Inflammatory macrophage treated with lipopolysaccharide for 1 hour (primary cell): ENCODE measurements at regions not wholly inside any gene's neighbourhood (a gene's known extent, or its start where the extent isn't known, plus 50 kb on each side); places are given as distances from the start of the nearest gene placed in this dataset.
"Not testable (repeated sequence)": the region's sequence is repeated elsewhere in the genome, so short reads cannot be mapped to it uniquely, and the experiment has no call there.

Experiments
- DNase-seq, 2 donors: peaks; one replicate each; pipeline ENCODE4 v3.0.0-alpha.2; 2020 to 2022

- no peak for DNase-seq
Observed at GRCh38 chr9:38153152-38153909, 84.3 kb upstream of the SHB start.

GRCh38 chr9:38149647-38150046, 80.6 kb upstream of the SHB start:
- DNase-seq = no peak

GRCh38 chr9:38146844-38147243, 77.8 kb upstream of the SHB start:
- DNase-seq = no peak

GRCh38 chr9:38145526-38146053, 76.6 kb upstream of the SHB start:
- no peak for DNase-seq

GRCh38 chr9:38144421-38144820, 75.4 kb upstream of the SHB start:
- no peak for DNase-seq

GRCh38 chr9:38141746-38142591, 72.9 kb upstream of the SHB start:
- no peak for DNase-seq

GRCh38 chr9:38138276-38138675, 69.2 kb upstream of the SHB start:
- no peak for DNase-seq

GRCh38 chr9:38137342-38137741, 68.3 kb upstream of the SHB start:
- peak; percentile 27 to 31 for DNase-seq

- DNase-seq = no peak
Observed at GRCh38 chr9:38136386-38136785, 67.4 kb upstream of the SHB start.

GRCh38 chr9:38134611-38135237, 65.7 kb upstream of the SHB start:
- no peak for DNase-seq

GRCh38 chr9:38133595-38133994, 64.6 kb upstream of the SHB start:
- no peak for DNase-seq

GRCh38 chr9:38132956-38133355, 63.9 kb upstream of the SHB start:
- DNase-seq = no peak

- no peak for DNase-seq
Observed at GRCh38 chr9:38131729-38132128, 62.7 kb upstream of the SHB start.

GRCh38 chr9:38130724-38131123, 61.7 kb upstream of the SHB start:
- no peak for DNase-seq

- DNase-seq = peak in 1 of 2 donors; percentile 18
Observed at GRCh38 chr9:38129366-38129765, 60.3 kb upstream of the SHB start.

GRCh38 chr9:38128752-38129270, 59.8 kb upstream of the SHB start:
- DNase-seq = no peak

- no peak for DNase-seq
Observed at GRCh38 chr9:38127271-38127839, 58.3 kb upstream of the SHB start.

GRCh38 chr9:38126730-38127129, 57.7 kb upstream of the SHB start:
- no peak for DNase-seq

- no peak for DNase-seq
Observed at GRCh38 chr9:38125889-38126288, 56.9 kb upstream of the SHB start.

- not testable (repeated sequence) for DNase-seq
Observed at GRCh38 chr9:38123359-38123758, 54.3 kb upstream of the SHB start.

- DNase-seq = no peak
Observed at GRCh38 chr9:38120961-38121360, 51.9 kb upstream of the SHB start.

GRCh38 chr9:38119560-38120236, 50.7 kb upstream of the SHB start:
- DNase-seq = no peak
